Vagina (tissue), 2 donors: ENCODE measurements at regions not wholly inside any gene's neighbourhood (a gene's known extent, or its start where the extent isn't known, plus 50 kb on each side); places are given as distances from the start of the nearest gene placed in this dataset.

ENCODE experiments used
- DNase-seq, 2 donors: peaks; one replicate each; pipeline ENCODE4 v3.0.0-alpha.2; 2017; ENCODE audit errors: extremely low spot score in 2 of 2
- H3K27ac ChIP-seq: fragments of 200-600 bp; sonication (generic); one replicate; pipeline ENCODE4 v1.5.1; 2019
- H3K27me3 ChIP-seq: fragments of 200-600 bp; sonication (generic); one replicate; pipeline ENCODE4 v1.5.1; 2019
- H3K36me3 ChIP-seq, 2 donors: fragments of 200-600 bp; sonication (generic); one replicate each; pipeline ENCODE4 v1.5.1; 2017 to 2019
- H3K4me1 ChIP-seq: fragments of 200-600 bp; sonication (generic); one replicate; pipeline ENCODE4 v1.5.1; 2019
- H3K4me3 ChIP-seq, 2 donors: fragments of 200-600 bp; sonication (generic); 1 replicate in 1 of 2; 2 replicates in 1 of 2; pipeline ENCODE4 v1.5.1; 2016 to 2019
- H3K9me3 ChIP-seq: fragments of 200-600 bp; sonication (generic); one replicate; pipeline ENCODE4 v1.5.1; 2019
- CTCF ChIP-seq, 3 experiments: fragments of 450-650 bp in 2 of 3; fragments of 200-600 bp in 1 of 3; sonication (generic) in 1 of 3; IDR thresholded peaks; one replicate each; pipeline ENCODE4 v1.5.1; 2017 to 2019; ENCODE audit warnings: antibody characterized with exemption in 3 of 3, mild to moderate bottlenecking in 2 of 3, moderate library complexity in 2 of 3
- POLR2A ChIP-seq, 2 donors: fragments of 450-650 bp; IDR thresholded peaks; one replicate each; pipeline ENCODE4 v1.6.1; 2017; ENCODE audit warnings: antibody characterized with exemption in 2 of 2, mild to moderate bottlenecking in 2 of 2, moderate library complexity in 2 of 2
- POLR2AphosphoS5 ChIP-seq, 2 donors: sonication (generic); formaldehyde crosslinking; IDR thresholded peaks; one replicate each; pipeline ENCODE4 v1.9.0; 2017; ENCODE audit warnings: antibody characterized with exemption in 2 of 2, mild to moderate bottlenecking in 2 of 2, low read depth in 1 of 2; ENCODE audit not compliant: insufficient read depth in 1 of 2
- intact Hi-C: fragments of 100-400 bp; cut with DNase I; formaldehyde crosslinking; loops from one replicate; pipeline ENCODE4 v1.15.1; 2023

DNA sequence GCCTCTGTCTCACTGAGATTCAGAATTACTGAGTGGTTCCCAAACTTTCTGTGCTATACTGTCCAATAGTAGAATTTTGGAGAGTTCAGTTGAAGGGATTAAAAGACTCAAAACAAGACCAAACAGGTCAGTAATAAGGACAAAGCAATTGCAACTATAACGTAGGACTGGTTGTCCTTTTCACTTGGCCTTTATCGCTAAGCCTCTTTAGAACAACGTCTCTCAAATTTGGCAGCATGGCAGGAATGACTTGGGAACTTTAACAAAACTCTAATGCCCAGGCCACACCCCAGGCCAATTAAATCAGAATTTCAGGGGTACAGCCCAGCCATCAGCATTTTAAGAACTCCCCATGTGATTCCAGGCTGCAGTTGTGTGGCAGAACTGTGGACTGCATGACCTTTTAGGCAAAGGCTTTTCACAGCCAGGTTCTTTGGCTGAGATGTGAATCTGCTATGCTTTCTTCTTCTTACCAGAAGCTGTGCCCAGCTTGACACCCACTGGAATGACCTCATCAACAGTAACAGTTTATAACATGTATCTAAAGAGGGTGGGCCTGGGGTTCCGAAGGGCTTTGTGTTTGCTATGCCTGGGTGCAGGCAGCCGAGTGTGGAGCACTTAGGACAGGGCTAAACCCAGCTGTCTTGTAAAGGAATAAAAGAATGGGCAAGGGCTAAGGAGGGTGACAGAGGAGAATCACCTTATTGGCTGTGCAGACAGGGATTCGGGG lies 226.2 kb upstream of the PRICKLE2 start:
- no peak overlapping the region for H3K27ac ChIP-seq
- no peaks in the 10 kb centered on the region for H3K4me1 ChIP-seq
- H3K27me3 ChIP-seq: no peaks in the 10 kb centered on the region
- intact Hi-C loops: no loop called here
- no peak for TF ChIP-seq POLR2A (IDR thresholded peaks at IDR 0.05)
- TF ChIP-seq POLR2AphosphoS5 (IDR thresholded peaks at IDR 0.05; ENCODE audit: insufficient read depth in 1 of 2, low read depth in 1 of 2): no peak
- TF ChIP-seq CTCF (IDR thresholded peaks at IDR 0.05): no peak
- H3K36me3 ChIP-seq: no peaks in the 10 kb centered on the region
- no peak for DNase-seq
- H3K4me3 ChIP-seq: no peak overlapping the region
- H3K9me3 ChIP-seq: no peaks in the 10 kb centered on the region

DNA sequence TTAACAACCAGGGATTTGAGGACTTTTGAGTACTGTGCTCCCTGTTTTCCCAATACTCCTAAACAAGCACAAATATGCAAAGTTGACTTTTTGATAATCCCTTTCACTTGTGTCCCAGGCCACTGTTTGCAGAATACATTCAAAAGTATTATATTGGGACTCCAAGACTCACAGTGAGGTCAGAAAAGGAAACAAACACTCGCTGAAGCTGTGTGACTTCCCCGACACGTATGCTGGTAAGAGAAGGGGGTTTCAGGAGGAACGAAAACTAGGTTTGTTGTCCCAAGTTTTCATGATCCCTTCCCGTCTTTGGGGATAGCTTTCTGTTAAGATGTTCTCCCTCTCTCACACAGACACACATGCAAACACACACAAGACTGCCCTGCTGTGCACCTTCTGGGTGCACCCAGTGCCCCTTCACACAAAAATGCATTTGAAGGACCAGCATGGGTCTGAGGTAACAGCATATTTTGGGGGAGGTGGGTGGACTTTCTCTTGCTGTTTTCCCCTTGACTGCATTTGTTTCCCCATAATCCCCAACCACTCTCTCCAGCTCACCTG lies 225.2 kb upstream of the PRICKLE2 start:
- H3K27ac ChIP-seq: no peak overlapping the region
- TF ChIP-seq POLR2AphosphoS5 (IDR thresholded peaks at IDR 0.05; ENCODE audit: insufficient read depth in 1 of 2, low read depth in 1 of 2) (no peak), POLR2A (IDR thresholded peaks at IDR 0.05) (no peak), CTCF (IDR thresholded peaks at IDR 0.05) (no peak)
- DNase-seq: no peak
- H3K36me3 ChIP-seq: no peaks in the 10 kb centered on the region
- no peaks in the 10 kb centered on the region for H3K27me3 ChIP-seq
- no peaks in the 10 kb centered on the region for H3K9me3 ChIP-seq
- no peaks in the 10 kb centered on the region for H3K4me1 ChIP-seq
- H3K4me3 ChIP-seq: no peak overlapping the region
- intact Hi-C loops: no loop called here

GRCh38 chr3:64449026-64449425 lies 223.8 kb upstream of the PRICKLE2 start:
- TF ChIP-seq CTCF (IDR thresholded peaks at IDR 0.05) (no peak), POLR2A (IDR thresholded peaks at IDR 0.05) (no peak), POLR2AphosphoS5 (IDR thresholded peaks at IDR 0.05; ENCODE audit: insufficient read depth in 1 of 2, low read depth in 1 of 2) (no peak)
- no peak for DNase-seq
- intact Hi-C loops: no loop called here

DNA sequence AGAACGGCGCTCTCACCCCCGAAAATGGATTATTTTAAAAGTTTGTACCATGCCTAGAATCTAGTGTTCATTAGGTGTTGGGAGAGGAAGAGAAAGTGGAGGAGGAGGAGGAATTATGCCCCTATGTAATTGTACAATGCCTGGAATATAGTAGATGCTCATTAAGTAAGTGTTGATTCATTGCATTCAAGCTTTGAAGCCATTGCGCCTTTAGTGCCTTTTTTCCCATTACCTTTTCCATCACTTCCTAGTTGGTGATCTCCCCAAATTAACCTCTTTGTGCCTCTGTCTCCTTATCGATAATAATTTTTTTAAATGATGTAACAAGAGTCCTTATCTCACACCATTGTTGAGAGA lies 220.7 kb upstream of the PRICKLE2 start:
- intact Hi-C loops: no loop called here

More at GRCh38 chr3:64449026-64449425, 223.8 kb upstream of the PRICKLE2 start:
- Histone ChIP-seq H3K9me3 (no peaks in the 10 kb centered on the region), H3K27me3 (no peaks in the 10 kb centered on the region), H3K4me3 (no peak overlapping the region), H3K36me3 (no peaks in the 10 kb centered on the region), H3K4me1 (peaks cover 9% of the 10 kb centered on the region), H3K27ac (no peak overlapping the region)

More for the DNA sequence above, 220.7 kb upstream of the PRICKLE2 start:
- no peak for TF ChIP-seq CTCF (IDR thresholded peaks at IDR 0.05)
- TF ChIP-seq POLR2A (IDR thresholded peaks at IDR 0.05): no peak
- TF ChIP-seq POLR2AphosphoS5 (IDR thresholded peaks at IDR 0.05; ENCODE audit: insufficient read depth in 1 of 2, low read depth in 1 of 2): no peak
- H3K4me3 ChIP-seq: no peak overlapping the region
- no peaks in the 10 kb centered on the region for H3K36me3 ChIP-seq
- H3K27me3 ChIP-seq: no peaks in the 10 kb centered on the region
- H3K27ac ChIP-seq: no peak overlapping the region
- no peaks in the 10 kb centered on the region for H3K9me3 ChIP-seq
- DNase-seq: no peak
- H3K4me1 ChIP-seq: peaks cover 9% of the 10 kb centered on the region
